ENCODE measurements at regions not wholly inside any gene's neighbourhood (a gene's known extent, or its start where the extent isn't known, plus 50 kb on each side); places are given as distances from the start of the nearest gene placed in this dataset.

DNA sequence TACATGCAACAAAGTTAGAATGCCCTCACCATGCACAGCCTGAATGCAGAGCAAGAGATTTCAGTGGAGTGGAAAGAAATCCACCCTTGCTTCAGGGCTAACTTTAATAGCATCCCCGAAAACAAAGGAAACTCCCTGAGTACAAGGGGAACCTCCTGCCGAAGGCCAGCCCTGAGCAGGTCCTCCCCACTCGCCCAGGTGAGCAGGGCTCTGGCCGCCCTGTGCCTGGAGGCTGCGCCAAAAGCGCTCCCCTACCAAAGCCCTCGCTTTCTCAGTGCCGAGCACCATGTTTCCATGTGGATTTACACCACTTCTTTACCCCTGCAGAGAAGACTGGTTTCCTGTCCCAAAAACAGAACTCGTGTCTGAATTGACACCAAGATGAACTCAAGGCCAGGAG is 61.9 kb upstream of the RPS6KA2 start:
- DNase-seq (ENCODE audit: extremely low read depth in 1 of 11, low read depth in 9 of 11, low spot score in 4 of 11), result no peak

- DNase-seq (ENCODE audit: extremely low read depth in 1 of 11, low read depth in 9 of 11, low spot score in 4 of 11), result no peak
Measured at GRCh38 chr6:166687879-166688205, 60.8 kb upstream of the RPS6KA2 start.

DNA sequence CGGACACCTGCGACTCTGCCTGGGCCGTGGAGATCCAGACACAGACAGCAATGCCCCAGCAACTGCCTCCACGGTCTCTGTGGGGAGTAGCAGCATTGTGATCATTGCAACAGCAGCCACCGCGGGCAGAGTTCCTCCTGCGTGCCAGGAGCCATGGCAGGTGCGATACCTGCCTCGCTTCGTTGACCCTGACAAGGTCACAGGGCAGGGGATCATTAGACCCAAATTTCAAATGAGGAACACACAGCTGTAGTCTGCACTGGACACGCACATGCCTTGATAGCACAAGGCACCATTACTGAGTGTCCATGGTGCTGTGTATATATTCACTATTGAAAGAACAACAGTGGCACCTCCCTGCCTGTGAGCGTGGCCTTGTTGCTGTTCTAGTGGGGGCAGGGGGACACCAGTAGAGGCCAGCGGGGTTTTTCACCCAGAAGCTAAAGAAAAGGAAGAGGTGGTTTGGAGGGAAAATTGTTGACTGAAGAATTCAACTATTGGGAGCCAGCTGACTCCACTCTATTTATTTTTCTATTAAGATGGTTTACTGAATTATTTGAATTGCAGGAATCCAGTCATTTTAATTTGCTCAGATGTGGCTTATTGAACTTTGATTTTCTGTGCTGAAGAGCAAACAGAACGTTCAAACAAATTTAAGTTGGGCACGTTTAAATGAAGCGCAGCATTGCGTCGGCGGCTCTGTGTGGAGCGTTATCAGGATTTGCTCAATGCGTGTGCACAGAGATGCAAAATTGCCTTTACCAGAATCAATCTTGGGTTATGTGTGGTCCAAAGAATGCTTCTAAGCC is 60.2 kb upstream of the RPS6KA2 start:
- DNase-seq (ENCODE audit: extremely low read depth in 1 of 11, low read depth in 9 of 11, low spot score in 4 of 11), result no peak

- no peak for DNase-seq (ENCODE audit: extremely low read depth in 1 of 11, low read depth in 9 of 11, low spot score in 4 of 11)
Measured at GRCh38 chr6:166686317-166686716, 59.3 kb upstream of the RPS6KA2 start.

DNA sequence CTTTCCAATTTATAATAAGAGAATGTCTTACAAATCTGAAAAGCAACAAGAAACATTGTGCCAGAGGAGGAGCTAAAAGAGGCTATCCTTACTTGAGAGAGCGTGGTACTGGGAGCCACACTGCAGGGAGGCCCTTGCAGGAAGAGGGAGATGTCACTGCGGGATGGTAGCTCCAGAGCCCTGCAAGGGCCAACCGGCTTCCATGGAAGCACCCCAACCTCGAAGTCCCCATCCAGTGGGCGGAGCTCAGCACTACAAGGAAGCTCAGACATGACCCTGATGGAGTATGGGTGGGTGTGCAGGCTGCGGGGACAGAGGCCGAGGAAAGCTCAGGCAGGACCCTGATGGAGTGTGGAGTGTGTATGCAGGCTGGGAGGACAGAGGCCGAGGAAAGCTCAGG is 57.8 kb upstream of the RPS6KA2 start:
- DNase-seq (ENCODE audit: extremely low read depth in 1 of 11, low read depth in 9 of 11, low spot score in 4 of 11), result no peak

DNA sequence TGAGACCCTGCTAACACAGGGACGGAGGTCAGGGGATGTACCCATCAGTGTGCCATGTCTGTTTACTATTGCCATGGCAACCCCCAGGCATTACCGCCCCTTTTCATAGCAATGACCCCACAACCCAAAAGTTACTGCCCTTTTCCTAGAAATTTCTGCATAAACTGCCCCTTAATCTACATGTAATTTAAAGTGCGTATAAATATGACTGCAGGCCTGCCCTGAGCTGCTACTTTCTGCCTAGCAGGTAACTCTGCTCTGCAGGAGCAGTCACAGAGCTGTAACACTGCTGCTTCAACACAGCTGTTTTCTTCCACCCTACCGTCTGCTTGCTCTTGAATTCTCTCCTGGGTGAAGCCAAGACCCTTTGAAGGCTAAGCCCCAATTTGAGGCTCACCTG is 57.1 kb upstream of the RPS6KA2 start:
- no peak for DNase-seq (ENCODE audit: extremely low read depth in 1 of 11, low read depth in 9 of 11, low spot score in 4 of 11)

GRCh38 chr6:166683477-166683876 is 56.4 kb upstream of the RPS6KA2 start:
- no peak for DNase-seq (ENCODE audit: extremely low read depth in 1 of 11, low read depth in 9 of 11, low spot score in 4 of 11)

DNA sequence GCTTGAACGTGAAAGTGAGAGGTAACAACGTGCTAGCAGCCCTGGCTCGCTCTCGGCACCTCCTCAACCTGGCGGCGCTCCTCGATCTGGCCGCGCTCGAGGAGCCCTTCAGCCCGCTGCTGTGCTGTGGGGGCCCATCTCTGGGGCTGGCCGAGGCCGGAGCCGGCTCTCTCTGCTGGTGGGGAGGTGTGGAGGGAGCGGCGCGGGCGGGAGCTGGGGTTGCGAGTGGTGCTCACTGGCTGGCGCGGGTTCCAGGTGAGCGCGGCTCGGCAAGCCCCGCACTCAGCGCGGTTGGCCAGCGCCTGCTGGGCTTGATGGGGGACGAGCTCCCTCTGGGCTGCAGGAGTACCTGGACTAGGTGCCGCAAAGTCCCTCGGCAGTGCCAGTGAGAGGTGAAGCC is 52.5 kb upstream of the RPS6KA2 start:
- DNase-seq (ENCODE audit: extremely low read depth in 1 of 11, low read depth in 9 of 11, low spot score in 4 of 11), result no peak

DNA sequence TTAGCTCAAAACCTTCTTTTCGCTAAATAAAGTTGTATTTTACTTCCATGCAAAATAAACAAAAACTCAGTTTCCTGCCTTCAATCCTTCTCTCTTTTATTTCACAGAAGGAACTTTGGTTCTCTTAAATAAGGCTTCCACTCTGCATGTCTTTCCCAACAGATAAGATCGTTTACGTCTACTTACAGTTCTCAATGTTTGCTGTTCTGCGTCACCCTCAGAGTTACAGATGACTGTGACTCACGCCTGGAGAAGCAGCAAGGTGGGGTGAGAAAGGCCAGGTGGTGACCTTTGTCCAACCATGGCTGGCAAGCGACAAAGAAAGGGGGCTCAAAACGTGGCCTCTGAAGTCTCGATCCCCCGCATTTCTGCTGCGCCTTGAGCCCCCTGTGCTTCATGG is 51.4 kb upstream of the RPS6KA2 start:
- no peak for DNase-seq (ENCODE audit: extremely low read depth in 1 of 11, low read depth in 9 of 11, low spot score in 4 of 11)

GRCh38 chr6:166677941-166678340 is 50.9 kb upstream of the RPS6KA2 start:
- DNase-seq (ENCODE audit: extremely low read depth in 1 of 11, low read depth in 9 of 11, low spot score in 4 of 11), result no peak

All from renal cortex interstitium (tissue), 11 donors.